ENCODE measurements at regions not wholly inside any gene's neighbourhood (a gene's known extent, or its start where the extent isn't known, plus 50 kb on each side); places are given as distances from the start of the nearest gene placed in this dataset.

DNA sequence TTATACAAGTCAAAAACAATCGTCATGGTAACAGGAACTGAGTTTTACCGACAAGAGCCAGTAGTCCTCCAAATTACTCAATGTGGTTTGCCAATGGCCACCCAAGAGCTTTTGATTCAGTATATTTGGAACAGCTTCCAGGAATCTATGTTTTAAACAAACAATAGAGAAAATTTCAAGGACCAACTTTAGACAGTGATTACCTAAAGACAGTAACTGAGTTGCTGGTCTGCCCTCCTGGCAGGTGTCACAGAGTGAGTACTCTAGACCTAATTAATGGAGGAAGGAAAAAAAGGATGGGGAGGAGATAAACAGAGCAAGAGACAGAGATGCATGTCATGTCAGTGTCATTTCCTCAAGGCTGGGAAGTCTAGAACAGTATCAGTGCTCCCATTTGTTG, 361.3 kb upstream of the BTBD3 start:
- Mint-ChIP-seq H3K36me3 (ENCODE audit: low read depth) (no peaks in the 10 kb centered on the region), H3K4me1 (no peaks in the 10 kb centered on the region), H3K27me3 (ENCODE audit: insufficient read depth, low read depth, poor library complexity) (no peaks in the 10 kb centered on the region), H3K4me3 (no peak overlapping the region), H3K9me3 (no peaks in the 10 kb centered on the region), H3K27ac (no peak overlapping the region)
- H3K4me2 ChIP-seq = no peak overlapping the region
- no peaks in the 10 kb centered on the region for H4K20me1 ChIP-seq (replicated peaks; ENCODE audit: insufficient read depth)
- H3K79me2 ChIP-seq (replicated peaks; ENCODE audit: insufficient read depth) = no peaks in the 10 kb centered on the region
- no peak for ATAC-seq
- no peaks in the 10 kb centered on the region for H3K27me3 ChIP-seq (ENCODE audit: insufficient read depth)
- no peak overlapping the region for H2AFZ ChIP-seq
- H3K9me2 ChIP-seq (ENCODE audit: insufficient read depth) = no peaks in the 10 kb centered on the region
- H3K4me3 ChIP-seq = no peak overlapping the region
- H3K4me1 ChIP-seq (ENCODE audit: insufficient read depth) = no peaks in the 10 kb centered on the region
- TF ChIP-seq POLR2AphosphoS5 (IDR thresholded peaks at IDR 0.05; ENCODE audit: low read depth) = no peak
- no peak for TF ChIP-seq STAT1 (IDR thresholded peaks at IDR 0.05; ENCODE audit: unreplicated experiment)
- TF ChIP-seq, protein P1, sequence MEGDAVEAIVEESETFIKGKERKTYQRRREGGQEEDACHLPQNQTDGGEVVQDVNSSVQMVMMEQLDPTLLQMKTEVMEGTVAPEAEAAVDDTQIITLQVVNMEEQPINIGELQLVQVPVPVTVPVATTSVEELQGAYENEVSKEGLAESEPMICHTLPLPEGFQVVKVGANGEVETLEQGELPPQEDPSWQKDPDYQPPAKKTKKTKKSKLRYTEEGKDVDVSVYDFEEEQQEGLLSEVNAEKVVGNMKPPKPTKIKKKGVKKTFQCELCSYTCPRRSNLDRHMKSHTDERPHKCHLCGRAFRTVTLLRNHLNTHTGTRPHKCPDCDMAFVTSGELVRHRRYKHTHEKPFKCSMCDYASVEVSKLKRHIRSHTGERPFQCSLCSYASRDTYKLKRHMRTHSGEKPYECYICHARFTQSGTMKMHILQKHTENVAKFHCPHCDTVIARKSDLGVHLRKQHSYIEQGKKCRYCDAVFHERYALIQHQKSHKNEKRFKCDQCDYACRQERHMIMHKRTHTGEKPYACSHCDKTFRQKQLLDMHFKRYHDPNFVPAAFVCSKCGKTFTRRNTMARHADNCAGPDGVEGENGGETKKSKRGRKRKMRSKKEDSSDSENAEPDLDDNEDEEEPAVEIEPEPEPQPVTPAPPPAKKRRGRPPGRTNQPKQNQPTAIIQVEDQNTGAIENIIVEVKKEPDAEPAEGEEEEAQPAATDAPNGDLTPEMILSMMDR (conservative IDR thresholded peaks at IDR 0.05; ENCODE audit: low read depth in 2 of 2) = no peak
- no peak for TF ChIP-seq CREB1 (CRISPR knock-in tag; IDR thresholded peaks at IDR 0.05; ENCODE audit: low read depth)
- TF ChIP-seq JUNB (IDR thresholded peaks at IDR 0.05; ENCODE audit: unreplicated experiment) = no peak
- no peak for TF ChIP-seq REST (IDR thresholded peaks at IDR 0.05; ENCODE audit: unreplicated experiment)
- TF ChIP-seq ZNF331 (CRISPR knock-in tag; IDR thresholded peaks at IDR 0.05; ENCODE audit: low read depth) = no peak
- no peak for TF ChIP-seq ETS1 (IDR thresholded peaks at IDR 0.05)
- TF ChIP-seq EZH2 (IDR thresholded peaks at IDR 0.05; ENCODE audit: low read depth, unreplicated experiment) = no peak
- no peak for TF ChIP-seq NANOG (IDR thresholded peaks at IDR 0.05; ENCODE audit: borderline replicate concordance)
- TF ChIP-seq EZH2phosphoT487 (IDR thresholded peaks at IDR 0.05; ENCODE audit: unreplicated experiment) = no peak
- H3K27ac ChIP-seq (ENCODE audit: low read depth) = no peak overlapping the region
- no peak for DNase-seq (ENCODE audit: low spot score)
- no peaks in the 10 kb centered on the region for H3F3A ChIP-seq (replicated peaks; ENCODE audit: low read depth)
- H3K36me3 ChIP-seq (ENCODE audit: insufficient read depth) = no peaks in the 10 kb centered on the region

Data from GM23338 (cell line).